ENCODE measurements at regions not wholly inside any gene's neighbourhood (a gene's known extent, or its start where the extent isn't known, plus 50 kb on each side); places are given as distances from the start of the nearest gene placed in this dataset.

- in situ Hi-C loops (cut with HindIII; ENCODE audit: low sequenced_read_pairs) = no loop called here
- no peak for DNase-seq (ENCODE audit: low read depth, low spot score)
- H3K4me3 ChIP-seq (ENCODE audit: low read depth, low read length) = no peak overlapping the region
- TF ChIP-seq, protein P1, sequence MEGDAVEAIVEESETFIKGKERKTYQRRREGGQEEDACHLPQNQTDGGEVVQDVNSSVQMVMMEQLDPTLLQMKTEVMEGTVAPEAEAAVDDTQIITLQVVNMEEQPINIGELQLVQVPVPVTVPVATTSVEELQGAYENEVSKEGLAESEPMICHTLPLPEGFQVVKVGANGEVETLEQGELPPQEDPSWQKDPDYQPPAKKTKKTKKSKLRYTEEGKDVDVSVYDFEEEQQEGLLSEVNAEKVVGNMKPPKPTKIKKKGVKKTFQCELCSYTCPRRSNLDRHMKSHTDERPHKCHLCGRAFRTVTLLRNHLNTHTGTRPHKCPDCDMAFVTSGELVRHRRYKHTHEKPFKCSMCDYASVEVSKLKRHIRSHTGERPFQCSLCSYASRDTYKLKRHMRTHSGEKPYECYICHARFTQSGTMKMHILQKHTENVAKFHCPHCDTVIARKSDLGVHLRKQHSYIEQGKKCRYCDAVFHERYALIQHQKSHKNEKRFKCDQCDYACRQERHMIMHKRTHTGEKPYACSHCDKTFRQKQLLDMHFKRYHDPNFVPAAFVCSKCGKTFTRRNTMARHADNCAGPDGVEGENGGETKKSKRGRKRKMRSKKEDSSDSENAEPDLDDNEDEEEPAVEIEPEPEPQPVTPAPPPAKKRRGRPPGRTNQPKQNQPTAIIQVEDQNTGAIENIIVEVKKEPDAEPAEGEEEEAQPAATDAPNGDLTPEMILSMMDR (IDR thresholded peaks at IDR 0.05; ENCODE audit: low read depth, low read length) = no peak
These were observed 665.3 kb downstream of the TRHDE start for GRCh38 chr12:72937486-72937885.

DNA sequence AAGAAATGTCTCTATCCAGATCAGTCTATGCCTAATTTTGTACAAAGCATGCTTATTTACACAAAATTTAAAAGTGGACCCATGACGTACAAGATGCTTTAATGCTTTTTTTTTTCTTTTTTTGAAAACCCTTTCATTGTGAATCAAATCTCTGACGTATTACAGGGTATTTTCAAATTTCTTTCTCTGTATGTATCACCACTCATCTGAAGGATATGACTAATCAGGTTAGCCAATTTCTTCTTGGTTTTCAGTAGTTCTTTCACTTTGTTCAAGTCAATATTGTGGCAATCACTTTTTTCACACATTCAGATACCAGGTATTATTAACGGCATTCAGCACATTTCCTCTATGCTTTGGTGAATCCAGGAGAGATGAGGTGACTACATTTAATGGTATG, 685.3 kb downstream of the TRHDE start:
- in situ Hi-C loops (cut with HindIII; ENCODE audit: low sequenced_read_pairs) = no loop called here
- TF ChIP-seq, protein P1 (IDR thresholded peaks at IDR 0.05; ENCODE audit: low read depth, low read length) = no peak
- no peak overlapping the region for H3K4me3 ChIP-seq (ENCODE audit: low read depth, low read length)
- DNase-seq (ENCODE audit: low read depth, low spot score) = no peak

GRCh38 chr12:72966684-72967083, 694.5 kb downstream of the TRHDE start:
- H3K4me3 ChIP-seq (ENCODE audit: low read depth, low read length) = no peak overlapping the region
- TF ChIP-seq, protein P1 (IDR thresholded peaks at IDR 0.05; ENCODE audit: low read depth, low read length) = no peak
- DNase-seq (ENCODE audit: low read depth, low spot score) = no peak
- in situ Hi-C loops (cut with HindIII; ENCODE audit: low sequenced_read_pairs) = no loop called here

- no peak overlapping the region for H3K4me3 ChIP-seq (ENCODE audit: low read depth, low read length)
- TF ChIP-seq, protein P1 (IDR thresholded peaks at IDR 0.05; ENCODE audit: low read depth, low read length) = no peak
- DNase-seq (ENCODE audit: low read depth, low spot score) = no peak
- in situ Hi-C loops (cut with HindIII; ENCODE audit: low sequenced_read_pairs) = no loop called here
These were observed 702.9 kb downstream of the TRHDE start for GRCh38 chr12:72974954-72975555.

- in situ Hi-C loops (cut with HindIII; ENCODE audit: low sequenced_read_pairs) = no loop called here
- no peak overlapping the region for H3K4me3 ChIP-seq (ENCODE audit: low read depth, low read length)
- TF ChIP-seq, protein P1 (IDR thresholded peaks at IDR 0.05; ENCODE audit: low read depth, low read length) = no peak
- DNase-seq (ENCODE audit: low read depth, low spot score) = no peak
These were observed 706.8 kb downstream of the TRHDE start for GRCh38 chr12:72978999-72979398.

- in situ Hi-C loops (cut with HindIII; ENCODE audit: low sequenced_read_pairs) = no loop called here
- no peak for DNase-seq (ENCODE audit: low read depth, low spot score)
- TF ChIP-seq, protein P1 (IDR thresholded peaks at IDR 0.05; ENCODE audit: low read depth, low read length) = no peak
These were observed 710.2 kb downstream of the TRHDE start for GRCh38 chr12:72982356-72982755.

More at GRCh38 chr12:72982356-72982755, 710.2 kb downstream of the TRHDE start:
- H3K4me3 ChIP-seq (ENCODE audit: low read depth, low read length) = no peak overlapping the region
